Keratinocyte (primary cell): ENCODE measurements at regions not wholly inside any gene's neighbourhood (a gene's known extent, or its start where the extent isn't known, plus 50 kb on each side); places are given as distances from the start of the nearest gene placed in this dataset.

ENCODE experiments used
- DNase-seq: peaks from one replicate; pipeline ENCODE4 v3.0.0-alpha.2; 2011; ENCODE audit warnings: low read depth, missing footprints, low spot score
- FAIRE-seq: peaks from 2 replicates; lab custom pipeline; 2011; peaks lifted over from hg19 to GRCh38; lab: Jason Lieb, UNC
- H2AFZ ChIP-seq: 2 replicates; pipeline ENCODE4 v1.6.0; 2012; ENCODE audit warnings: low read length, control low read depth, inconsistent platforms; ENCODE audit not compliant: control insufficient read depth
- H3K27ac ChIP-seq: 2 replicates; pipeline ENCODE4 v1.5.1; 2011; ENCODE audit warnings: low read length; ENCODE audit not compliant: control insufficient read depth, insufficient read depth
- H3K27me3 ChIP-seq: 3 replicates; pipeline ENCODE4 v1.6.0; 2011; ENCODE audit warnings: low read length; ENCODE audit not compliant: control insufficient read depth, insufficient read depth; ENCODE audit errors: extremely low read depth
- H3K36me3 ChIP-seq, 2 experiments: 2 replicates in 1 of 2; 3 replicates in 1 of 2; pipeline ENCODE4 v1.5.1; 2011; ENCODE audit warnings: low read length in 2 of 2, mild to moderate bottlenecking in 1 of 2; ENCODE audit not compliant: control insufficient read depth in 2 of 2, insufficient read depth in 2 of 2; ENCODE audit errors: extremely low read depth in 1 of 2
- H3K4me1 ChIP-seq: 3 replicates; pipeline ENCODE4 v1.5.1; 2011; ENCODE audit warnings: low read length; ENCODE audit not compliant: control insufficient read depth, insufficient read depth; ENCODE audit errors: extremely low read depth
- H3K4me2 ChIP-seq: 3 replicates; pipeline ENCODE4 v1.6.0; 2011; ENCODE audit warnings: low read depth, low read length; ENCODE audit not compliant: control insufficient read depth, insufficient read depth; ENCODE audit errors: extremely low read depth
- H3K4me3 ChIP-seq, 3 experiments: fragments of 200-600 bp in 1 of 3; sonication (generic) in 1 of 3; 2 replicates in 2 of 3; 3 replicates in 1 of 3; pipeline ENCODE4 v1.5.1; 2011 to 2016; ENCODE audit warnings: low read length in 3 of 3, mild to moderate bottlenecking in 3 of 3, control low read depth in 2 of 3, inconsistent platforms in 1 of 3, low read depth in 1 of 3, mixed read lengths in 1 of 3, mixed run types in 1 of 3, moderate library complexity in 1 of 3; ENCODE audit not compliant: control insufficient read depth in 2 of 3, insufficient read depth in 2 of 3; ENCODE audit errors: extremely low read depth in 1 of 3
- H3K79me2 ChIP-seq: 2 replicates; pipeline ENCODE4 v1.6.0; 2012; ENCODE audit warnings: low read length; ENCODE audit not compliant: control insufficient read depth, insufficient read depth
- H3K9ac ChIP-seq: 3 replicates; pipeline ENCODE4 v1.6.0; 2011; ENCODE audit warnings: low read length; ENCODE audit not compliant: control insufficient read depth, insufficient read depth; ENCODE audit errors: extremely low read depth
- H3K9me1 ChIP-seq: 3 replicates; pipeline ENCODE4 v1.6.0; 2011; ENCODE audit warnings: low read length; ENCODE audit not compliant: control insufficient read depth, insufficient read depth; ENCODE audit errors: extremely low read depth
- H3K9me3 ChIP-seq: 2 replicates; pipeline ENCODE4 v1.5.1; 2012; ENCODE audit warnings: low read depth, low read length; ENCODE audit not compliant: control insufficient read depth
- H4K20me1 ChIP-seq: 3 replicates; pipeline ENCODE4 v1.6.0; 2011; ENCODE audit warnings: low read length; ENCODE audit not compliant: control insufficient read depth, insufficient read depth; ENCODE audit errors: extremely low read depth
- CTCF ChIP-seq, 3 experiments: IDR thresholded peaks in 1 of 3; conservative IDR thresholded peaks in 1 of 3; optimal IDR thresholded peaks in 1 of 3; 2 replicates in 2 of 3; 3 replicates in 1 of 3; pipeline versions ENCODE3 to v1.5.1; 2011; ENCODE audit warnings: low read length in 3 of 3, mild to moderate bottlenecking in 3 of 3, moderate library complexity in 2 of 3, control low read depth in 1 of 3, inconsistent platforms in 1 of 3; ENCODE audit not compliant: insufficient read depth in 2 of 3; ENCODE audit errors: extremely low read depth in 1 of 3
- EZH2 ChIP-seq: IDR thresholded peaks from one replicate; pipeline ENCODE4 v1.6.1; 2012; ENCODE audit warnings: inconsistent platforms, mild to moderate bottlenecking, low read length, moderate library complexity
- dilution Hi-C: fragments of 300-500 bp; cut with MboI; formaldehyde crosslinking; loops from one replicate; pipeline ENCODE4 v1.7.0; 2020; ENCODE audit warnings: low sequenced_read_pairs; ENCODE audit not compliant: extremely low pct_ligation_motif_present

- dilution Hi-C loops, result no loop called here
- H2AFZ ChIP-seq, result no peak overlapping the region
- FAIRE-seq (no peak), DNase-seq (no peak)
- no peaks in the 10 kb centered on the region for H4K20me1 ChIP-seq
- H3K27me3 ChIP-seq, result no peaks in the 10 kb centered on the region
- no peak overlapping the region for H3K4me3 ChIP-seq
- H3K9ac ChIP-seq, result no peak overlapping the region
- H3K27ac ChIP-seq, result no peak overlapping the region
- no peaks in the 10 kb centered on the region for H3K9me3 ChIP-seq
- H3K4me2 ChIP-seq, result no peak overlapping the region
- TF ChIP-seq EZH2 (no peak), CTCF (optimal IDR thresholded peaks at IDR 0.05 in 1 of 3, IDR thresholded peaks at IDR 0.05 in 1 of 3, conservative IDR thresholded peaks at IDR 0.05 in 1 of 3; ENCODE audit: extremely low read depth in 1 of 3, insufficient read depth in 2 of 3, low read length in 3 of 3) (no peak)
- H3K36me3 ChIP-seq, result no peaks in the 10 kb centered on the region
- H3K9me1 ChIP-seq, result no peaks in the 10 kb centered on the region
- H3K4me1 ChIP-seq, result no peaks in the 10 kb centered on the region
- H3K79me2 ChIP-seq, result no peaks in the 10 kb centered on the region
Measured at GRCh38 chr6:113512576-113512975, 344.6 kb upstream of the MARCKS start.

GRCh38 chr6:113513086-113513485 lies 344.1 kb upstream of the MARCKS start:
- Histone ChIP-seq H3K27ac (no peak overlapping the region), H3K9me1 (no peaks in the 10 kb centered on the region), H4K20me1 (no peaks in the 10 kb centered on the region), H3K4me3 (no peak overlapping the region), H3K9ac (no peak overlapping the region), H3K27me3 (no peaks in the 10 kb centered on the region), H3K4me1 (no peaks in the 10 kb centered on the region), H3K79me2 (no peaks in the 10 kb centered on the region), H3K4me2 (no peak overlapping the region), H3K9me3 (no peaks in the 10 kb centered on the region), H3K36me3 (no peaks in the 10 kb centered on the region), H2AFZ (no peak overlapping the region)
- DNase-seq, result no peak
- TF ChIP-seq EZH2 (no peak), CTCF (optimal IDR thresholded peaks at IDR 0.05 in 1 of 3, IDR thresholded peaks at IDR 0.05 in 1 of 3, conservative IDR thresholded peaks at IDR 0.05 in 1 of 3; ENCODE audit: extremely low read depth in 1 of 3, insufficient read depth in 2 of 3, low read length in 3 of 3) (no peak)
- FAIRE-seq, result no peak
- dilution Hi-C loops, result no loop called here
